Stomach smooth muscle (tissue), 2 donors: ENCODE measurements at regions not wholly inside any gene's neighbourhood (a gene's known extent, or its start where the extent isn't known, plus 50 kb on each side); places are given as distances from the start of the nearest gene placed in this dataset.

ENCODE experiments used
- H3K27ac ChIP-seq: one replicate; pipeline ENCODE4 v1.7.0; 2013; ENCODE audit warnings: mild to moderate bottlenecking, low read length, inconsistent platforms
- H3K27me3 ChIP-seq, 2 donors: one replicate each; pipeline ENCODE4 v1.7.0; 2013; ENCODE audit warnings: low read length in 2 of 2; ENCODE audit not compliant: insufficient read depth in 2 of 2, control insufficient read depth in 1 of 2
- H3K36me3 ChIP-seq, 2 donors: one replicate each; pipeline ENCODE4 v1.7.0; 2013; ENCODE audit warnings: low read length in 2 of 2; ENCODE audit not compliant: control insufficient read depth in 2 of 2, insufficient read depth in 2 of 2
- H3K4me1 ChIP-seq: one replicate; pipeline ENCODE4 v1.7.0; 2013; ENCODE audit warnings: low read length; ENCODE audit not compliant: control insufficient read depth, insufficient read depth
- H3K4me3 ChIP-seq, 2 donors: one replicate each; pipeline ENCODE4 v1.7.0; 2013; ENCODE audit warnings: low read length in 2 of 2
- H3K9ac ChIP-seq, 2 donors: one replicate each; pipeline ENCODE4 v1.7.0; 2013; ENCODE audit warnings: low read length in 2 of 2, mild to moderate bottlenecking in 1 of 2
- H3K9me3 ChIP-seq, 2 donors: one replicate each; pipeline ENCODE4 v1.7.0; 2013; ENCODE audit warnings: low read length in 2 of 2; ENCODE audit not compliant: control insufficient read depth in 2 of 2
- donor health status: healthy.
- donor health status: Pancreatic carcinoma.

- H3K9me3 ChIP-seq: no peaks in the 10 kb centered on the region
- no peak overlapping the region for H3K27ac ChIP-seq
- H3K4me3 ChIP-seq: no peak overlapping the region
- H3K36me3 ChIP-seq: no peaks in the 10 kb centered on the region
- peaks cover 0 to 4% of the 10 kb centered on the region in 2 donors for H3K27me3 ChIP-seq
- H3K4me1 ChIP-seq: no peaks in the 10 kb centered on the region
- H3K9ac ChIP-seq: no peak overlapping the region
Measured at GRCh38 chr16:66290431-66290830, 76.1 kb upstream of the CDH5 start.

- Histone ChIP-seq H3K9ac (no peak overlapping the region), H3K27ac (no peak overlapping the region), H3K9me3 (no peaks in the 10 kb centered on the region), H3K4me1 (no peaks in the 10 kb centered on the region), H3K4me3 (no peak overlapping the region), H3K27me3 (peaks cover 0 to 4% of the 10 kb centered on the region in 2 donors), H3K36me3 (no peaks in the 10 kb centered on the region)
Measured at GRCh38 chr16:66289986-66290385, 76.5 kb upstream of the CDH5 start.

GRCh38 chr16:66289051-66289680 is 77.3 kb upstream of the CDH5 start:
- peaks cover 0 to 4% of the 10 kb centered on the region in 2 donors for H3K27me3 ChIP-seq
- H3K4me1 ChIP-seq: no peaks in the 10 kb centered on the region
- no peak overlapping the region for H3K4me3 ChIP-seq
- no peaks in the 10 kb centered on the region for H3K9me3 ChIP-seq
- no peak overlapping the region for H3K27ac ChIP-seq
- no peaks in the 10 kb centered on the region for H3K36me3 ChIP-seq
- no peak overlapping the region for H3K9ac ChIP-seq

- Histone ChIP-seq H3K4me1 (no peaks in the 10 kb centered on the region), H3K36me3 (no peaks in the 10 kb centered on the region), H3K4me3 (no peak overlapping the region), H3K27me3 (peaks cover 0 to 3% of the 10 kb centered on the region in 2 donors), H3K9me3 (no peaks in the 10 kb centered on the region), H3K27ac (no peak overlapping the region), H3K9ac (no peak overlapping the region)
Measured at GRCh38 chr16:66287926-66288325, 78.6 kb upstream of the CDH5 start.

- H3K4me3 ChIP-seq: no peak overlapping the region
- H3K27me3 ChIP-seq: peaks cover 0 to 2% of the 10 kb centered on the region in 2 donors
- H3K9ac ChIP-seq: no peak overlapping the region
- H3K27ac ChIP-seq: no peak overlapping the region
- H3K36me3 ChIP-seq: no peaks in the 10 kb centered on the region
- no peaks in the 10 kb centered on the region for H3K4me1 ChIP-seq
- H3K9me3 ChIP-seq: no peaks in the 10 kb centered on the region
Measured at GRCh38 chr16:66287416-66287815, 79.1 kb upstream of the CDH5 start.

GRCh38 chr16:66286527-66286926 is 80.0 kb upstream of the CDH5 start:
- H3K4me3 ChIP-seq: no peak overlapping the region
- H3K27ac ChIP-seq: no peak overlapping the region
- no peak overlapping the region for H3K9ac ChIP-seq
- no peaks in the 10 kb centered on the region for H3K9me3 ChIP-seq
- H3K4me1 ChIP-seq: no peaks in the 10 kb centered on the region
- H3K36me3 ChIP-seq: no peaks in the 10 kb centered on the region
- H3K27me3 ChIP-seq: peaks cover 0 to 2% of the 10 kb centered on the region in 2 donors

GRCh38 chr16:66278604-66279262 is 87.8 kb upstream of the CDH5 start:
- Histone ChIP-seq H3K4me3 (no peak overlapping the region), H3K9ac (no peak overlapping the region), H3K27ac (no peak overlapping the region), H3K9me3 (no peaks in the 10 kb centered on the region), H3K36me3 (no peaks in the 10 kb centered on the region), H3K27me3 (peaks cover 0 to 4% of the 10 kb centered on the region in 2 donors), H3K4me1 (peaks cover 3% of the 10 kb centered on the region)

- Histone ChIP-seq H3K9ac (no peak overlapping the region), H3K27ac (no peak overlapping the region), H3K27me3 (peaks cover 0 to 4% of the 10 kb centered on the region in 2 donors), H3K4me3 (no peak overlapping the region), H3K36me3 (no peaks in the 10 kb centered on the region), H3K9me3 (no peaks in the 10 kb centered on the region), H3K4me1 (peaks cover 3% of the 10 kb centered on the region)
Measured at GRCh38 chr16:66278111-66278531, 88.4 kb upstream of the CDH5 start.

- Histone ChIP-seq H3K9me3 (no peaks in the 10 kb centered on the region), H3K36me3 (no peaks in the 10 kb centered on the region), H3K4me1 (peaks cover 3% of the 10 kb centered on the region), H3K9ac (no peak overlapping the region), H3K27ac (no peak overlapping the region), H3K4me3 (no peak overlapping the region), H3K27me3 (peaks cover 0 to 4% of the 10 kb centered on the region in 2 donors)
Measured at GRCh38 chr16:66277311-66278070, 89.0 kb upstream of the CDH5 start.

GRCh38 chr16:66275775-66276428 is 90.6 kb upstream of the CDH5 start:
- Histone ChIP-seq H3K9me3 (no peaks in the 10 kb centered on the region), H3K4me1 (peaks cover 3% of the 10 kb centered on the region), H3K27me3 (peaks cover 0 to 4% of the 10 kb centered on the region in 2 donors), H3K36me3 (no peaks in the 10 kb centered on the region), H3K4me3 (no peak overlapping the region), H3K9ac (no peak overlapping the region), H3K27ac (no peak overlapping the region)
